ENCODE measurements at regions not wholly inside any gene's neighbourhood (a gene's known extent, or its start where the extent isn't known, plus 50 kb on each side); places are given as distances from the start of the nearest gene placed in this dataset.

DNA sequence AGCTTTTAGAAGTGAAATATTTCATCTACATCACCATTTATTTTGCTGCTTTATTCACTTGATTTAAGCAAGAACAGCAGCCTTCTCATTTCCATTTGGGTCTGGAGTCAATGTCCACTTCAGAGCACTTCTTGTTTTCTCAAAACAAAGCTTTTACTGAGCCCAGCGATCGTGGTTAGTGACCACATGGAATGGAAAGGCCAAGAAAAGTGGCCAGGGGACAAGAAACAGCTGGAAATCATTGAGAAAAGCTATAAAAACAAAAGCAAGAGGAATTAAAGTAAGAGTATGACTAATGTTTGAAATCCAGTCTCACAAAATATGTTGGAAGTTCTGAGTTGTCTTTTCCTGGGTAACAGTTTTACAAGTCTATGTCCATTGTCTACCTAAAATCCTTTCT is 328.4 kb upstream of the INTU start:
- TF ChIP-seq, protein P1, sequence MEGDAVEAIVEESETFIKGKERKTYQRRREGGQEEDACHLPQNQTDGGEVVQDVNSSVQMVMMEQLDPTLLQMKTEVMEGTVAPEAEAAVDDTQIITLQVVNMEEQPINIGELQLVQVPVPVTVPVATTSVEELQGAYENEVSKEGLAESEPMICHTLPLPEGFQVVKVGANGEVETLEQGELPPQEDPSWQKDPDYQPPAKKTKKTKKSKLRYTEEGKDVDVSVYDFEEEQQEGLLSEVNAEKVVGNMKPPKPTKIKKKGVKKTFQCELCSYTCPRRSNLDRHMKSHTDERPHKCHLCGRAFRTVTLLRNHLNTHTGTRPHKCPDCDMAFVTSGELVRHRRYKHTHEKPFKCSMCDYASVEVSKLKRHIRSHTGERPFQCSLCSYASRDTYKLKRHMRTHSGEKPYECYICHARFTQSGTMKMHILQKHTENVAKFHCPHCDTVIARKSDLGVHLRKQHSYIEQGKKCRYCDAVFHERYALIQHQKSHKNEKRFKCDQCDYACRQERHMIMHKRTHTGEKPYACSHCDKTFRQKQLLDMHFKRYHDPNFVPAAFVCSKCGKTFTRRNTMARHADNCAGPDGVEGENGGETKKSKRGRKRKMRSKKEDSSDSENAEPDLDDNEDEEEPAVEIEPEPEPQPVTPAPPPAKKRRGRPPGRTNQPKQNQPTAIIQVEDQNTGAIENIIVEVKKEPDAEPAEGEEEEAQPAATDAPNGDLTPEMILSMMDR (IDR thresholded peaks at IDR 0.05; ENCODE audit: low read length) = no peak
- TF ChIP-seq EZH2phosphoT487 (IDR thresholded peaks at IDR 0.05; ENCODE audit: low read length) = no peak
